ENCODE measurements at regions not wholly inside any gene's neighbourhood (a gene's known extent, or its start where the extent isn't known, plus 50 kb on each side); places are given as distances from the start of the nearest gene placed in this dataset.

DNA sequence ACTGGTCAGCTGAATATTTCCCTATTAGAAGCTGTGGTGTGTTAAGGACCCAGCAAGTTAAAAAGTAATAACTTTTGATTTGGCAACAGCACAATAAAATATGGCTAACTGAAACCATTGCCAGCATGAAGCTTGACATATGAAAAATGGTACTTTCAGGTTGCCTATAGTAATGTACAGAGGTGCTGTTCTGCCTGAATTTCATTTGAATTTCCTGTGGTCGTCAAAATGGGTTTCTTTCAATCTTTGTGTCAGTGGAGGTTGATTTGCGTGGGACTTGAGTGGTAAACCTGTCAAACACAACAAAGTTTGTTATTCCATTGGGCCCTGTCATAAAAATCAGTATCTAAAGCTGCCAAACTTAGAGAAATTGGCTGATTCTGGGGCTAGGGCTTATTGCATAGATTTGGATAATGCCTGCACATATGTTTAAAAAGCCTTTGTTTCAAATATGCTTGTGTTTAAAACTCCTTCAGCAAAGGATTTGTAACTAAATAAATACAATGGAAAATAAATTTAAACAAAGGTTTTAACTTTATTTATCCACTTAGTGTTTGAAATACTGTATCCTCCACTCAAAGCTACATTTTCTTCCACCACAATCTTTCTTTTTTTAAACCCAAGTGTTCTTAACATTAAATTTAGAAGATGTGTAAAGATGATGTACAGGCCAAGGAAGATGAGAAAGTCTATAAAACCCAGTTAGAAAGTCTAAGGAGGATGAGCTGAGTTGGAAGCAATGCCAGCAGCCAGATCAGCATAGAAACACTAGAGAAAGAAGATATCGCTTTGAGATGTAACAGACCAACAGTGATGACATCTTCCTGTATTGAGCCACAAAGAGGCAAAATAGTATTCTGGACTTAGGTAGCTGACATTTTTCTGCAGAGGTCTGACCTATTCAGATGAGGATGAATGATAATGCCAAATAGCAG is 134.8 kb upstream of the GIMD1 start:
- Histone ChIP-seq H3K9me3 (no peaks in the 10 kb centered on the region), H3K27me3 (peaks cover 7% of the 10 kb centered on the region; the same call in 1 of the 2 replicates), H3K4me1 (no peaks in the 10 kb centered on the region), H3K4me3 (ENCODE audit: low read depth, low read length) (no peak overlapping the region), H3K36me3 (no peaks in the 10 kb centered on the region)
- DNase-seq, result no peak
- no peak for TF ChIP-seq CTCF (IDR thresholded peaks at IDR 0.05; ENCODE audit: low read depth, low read length)

GRCh38 chr4:106502106-106502699 is 133.6 kb upstream of the GIMD1 start:
- no peaks in the 10 kb centered on the region for H3K36me3 ChIP-seq
- TF ChIP-seq CTCF (IDR thresholded peaks at IDR 0.05; ENCODE audit: low read depth, low read length), result peak; percentile 83
- DNase-seq, result peak; percentile 72
- no peak overlapping the region for H3K4me3 ChIP-seq (ENCODE audit: low read depth, low read length)
- H3K4me1 ChIP-seq, result no peaks in the 10 kb centered on the region
- H3K27me3 ChIP-seq, result peaks cover 7% of the 10 kb centered on the region; the same call in 1 of the 2 replicates
- no peaks in the 10 kb centered on the region for H3K9me3 ChIP-seq

DNA sequence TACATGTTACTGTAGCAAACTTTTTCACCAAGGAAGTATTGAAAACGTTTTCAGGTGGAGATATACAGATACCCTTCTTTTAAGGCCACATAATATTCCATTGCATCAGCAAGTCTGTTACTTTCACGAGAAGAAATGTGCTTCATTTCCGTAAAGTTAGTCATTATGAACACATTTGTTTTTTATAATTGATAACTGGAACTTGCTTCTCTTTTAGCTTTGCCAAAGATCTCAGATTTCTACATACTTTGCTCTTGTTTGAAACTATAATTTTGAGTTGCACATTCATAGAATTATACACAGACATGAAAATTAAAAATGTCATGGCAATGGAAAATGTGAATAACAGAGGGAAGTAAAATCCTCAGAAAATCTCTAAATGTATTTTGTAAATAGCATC is 128.7 kb upstream of the GIMD1 start:
- H3K4me3 ChIP-seq (ENCODE audit: low read depth, low read length), result no peak overlapping the region
- H3K9me3 ChIP-seq, result no peaks in the 10 kb centered on the region
- TF ChIP-seq CTCF (IDR thresholded peaks at IDR 0.05; ENCODE audit: low read depth, low read length), result no peak
- H3K4me1 ChIP-seq, result no peaks in the 10 kb centered on the region
- no peak for DNase-seq
- peaks cover under 1% of the 10 kb centered on the region; the same call in 1 of the 2 replicates for H3K27me3 ChIP-seq
- no peaks in the 10 kb centered on the region for H3K36me3 ChIP-seq

GRCh38 chr4:106496061-106496460 is 127.5 kb upstream of the GIMD1 start:
- Histone ChIP-seq H3K27me3 (no peaks in the 10 kb centered on the region; the same call in 1 of the 2 replicates), H3K9me3 (no peaks in the 10 kb centered on the region), H3K4me1 (no peaks in the 10 kb centered on the region), H3K36me3 (no peaks in the 10 kb centered on the region), H3K4me3 (ENCODE audit: low read depth, low read length) (no peak overlapping the region)
- no peak for DNase-seq
- TF ChIP-seq CTCF (IDR thresholded peaks at IDR 0.05; ENCODE audit: low read depth, low read length), result no peak

GRCh38 chr4:106495476-106495875 is 126.9 kb upstream of the GIMD1 start:
- Histone ChIP-seq H3K36me3 (no peaks in the 10 kb centered on the region), H3K4me1 (no peaks in the 10 kb centered on the region)
- no peak for DNase-seq

More at GRCh38 chr4:106495476-106495875, 126.9 kb upstream of the GIMD1 start:
- no peak for TF ChIP-seq CTCF (IDR thresholded peaks at IDR 0.05; ENCODE audit: low read depth, low read length)
- H3K27me3 ChIP-seq, result no peaks in the 10 kb centered on the region; the same call in 1 of the 2 replicates
- no peaks in the 10 kb centered on the region for H3K9me3 ChIP-seq
- H3K4me3 ChIP-seq (ENCODE audit: low read depth, low read length), result no peak overlapping the region
